HCT116 (cell line): ENCODE measurements at regions not wholly inside any gene's neighbourhood (a gene's known extent, or its start where the extent isn't known, plus 50 kb on each side); places are given as distances from the start of the nearest gene placed in this dataset.
"Not testable (repeated sequence)": the region's sequence is repeated elsewhere in the genome, so short reads cannot be mapped to it uniquely, and the experiment has no call there.

Experiments used
- ATAC-seq: fragments of 200-7000 bp; cut with Tn5 transposase; 2 replicates; pipeline ENCODE4 v1.9.1; 2020; ENCODE audit warnings: mild to moderate bottlenecking, moderate library complexity
- BruUV-seq: library from RNA; stranded (reverse); fragments of 400-500 nt; replicated peaks from 2 replicates; lab custom pipeline; 2021; lab: Mats Ljungman, UMichigan
- CTCF ChIA-PET: fragments of 300-600 bp; sonication (Branson Sonifier 250); formaldehyde crosslinking; loops from one replicate; lab custom pipeline; 2021; ENCODE audit warnings: antibody characterized with exemption; lab: Charles Lee
- POLR2A ChIA-PET: fragments of 300-600, 350-600 bp; sonication (Branson Sonifier 250); formaldehyde crosslinking; loops from one replicate; lab custom pipeline; 2021; ENCODE audit warnings: antibody characterized with exemption; lab: Charles Lee
- RAD21 ChIA-PET, 2 experiments: fragments of 300-600 bp; sonication (Branson Sonifier 250); formaldehyde crosslinking; loops; one replicate each; lab custom pipeline; 2023; ENCODE audit warnings: low total read pairs in 2 of 2; ENCODE audit not compliant: uncharacterized antibody in 2 of 2, unreplicated experiment in 2 of 2, low non-redundant PET in 1 of 2; lab: Charles Lee
- DNase-seq: peaks from one replicate; pipeline ENCODE4 v3.0.0-alpha.2; 2010; ENCODE audit warnings: low read depth, low spot score
- H2AFZ ChIP-seq: fragments of 200-600 bp; shearing (Covaris generic), sonication (generic); 2 replicates; pipeline ENCODE4 v1.6.1; 2017; ENCODE audit warnings: low read depth, mixed run types, mixed read lengths, antibody characterized with exemption, low read length; ENCODE audit not compliant: poor library complexity, severe bottlenecking
- H3K27ac ChIP-seq: 2 replicates; pipeline ENCODE4 v1.5.1; 2012; ENCODE audit warnings: low read depth, low read length
- H3K27me3 ChIP-seq: fragments of 200-600 bp; sonication (generic); 2 replicates; pipeline ENCODE4 v1.6.1; 2016; ENCODE audit warnings: mixed run types, low read length, mixed read lengths; ENCODE audit not compliant: insufficient read depth
- H3K36me3 ChIP-seq, 2 experiments: fragments of 200-500 bp in 1 of 2; fragments of 200-600 bp in 1 of 2; sonication (Bioruptor generic) in 1 of 2; sonication (generic) in 1 of 2; 2 replicates each; pipeline versions ENCODE4 v1.5.1 to v1.6.1; 2014 to 2016; ENCODE audit warnings: low read length in 2 of 2, inconsistent platforms in 1 of 2, mixed read lengths in 1 of 2, mixed run types in 1 of 2; ENCODE audit not compliant: insufficient read depth in 2 of 2, control insufficient read depth in 1 of 2
- H3K4me1 ChIP-seq, 2 experiments: fragments of 200-600 bp in 1 of 2; sonication (generic) in 1 of 2; 2 replicates each; pipeline versions ENCODE4 v1.5.1 to v1.6.1; 2012 to 2017; ENCODE audit warnings: low read length in 2 of 2, inconsistent platforms in 1 of 2, mild to moderate bottlenecking in 1 of 2, mixed read lengths in 1 of 2, mixed run types in 1 of 2, moderate library complexity in 1 of 2; ENCODE audit not compliant: insufficient read depth in 2 of 2, control insufficient read depth in 1 of 2
- H3K4me2 ChIP-seq: fragments of 200-600 bp; sonication (generic); 2 replicates; pipeline ENCODE4 v1.6.1; 2017; ENCODE audit warnings: mixed run types, low read length, mixed read lengths
- H3K4me3 ChIP-seq, 2 experiments: fragments of 200-600 bp in 1 of 2; sonication (generic) in 1 of 2; replicated peaks in 1 of 2; 2 replicates each; pipeline ENCODE4 v1.5.1; 2011 to 2016; ENCODE audit warnings: low read length in 2 of 2, control low read depth in 1 of 2, low read depth in 1 of 2, mild to moderate bottlenecking in 1 of 2, mixed read lengths in 1 of 2, mixed run types in 1 of 2
- H3K79me2 ChIP-seq: fragments of 200-600 bp; sonication (generic); 2 replicates; pipeline ENCODE4 v1.6.1; 2017; ENCODE audit warnings: mild to moderate bottlenecking, mixed run types, low read length, moderate library complexity, mixed read lengths; ENCODE audit not compliant: insufficient read depth
- H3K9ac ChIP-seq: fragments of 200-600 bp; sonication (generic); 2 replicates; pipeline ENCODE4 v1.6.1; 2016; ENCODE audit warnings: low read length, mixed read lengths
- H3K9me2 ChIP-seq: fragments of 200-600 bp; sonication (generic), shearing (Covaris generic); 2 replicates; pipeline ENCODE4 v1.6.1; 2017; ENCODE audit warnings: mixed run types, mild to moderate bottlenecking, moderate library complexity; ENCODE audit not compliant: insufficient read depth
- H3K9me3 ChIP-seq, 2 experiments: fragments of 200-500 bp in 1 of 2; fragments of 200-600 bp in 1 of 2; sonication (Bioruptor generic) in 1 of 2; sonication (generic) in 1 of 2; 2 replicates each; pipeline ENCODE4 v1.6.1; 2014 to 2017; ENCODE audit warnings: low read length in 2 of 2, mixed read lengths in 2 of 2, inconsistent platforms in 1 of 2, low read depth in 1 of 2, mild to moderate bottlenecking in 1 of 2, mixed run types in 1 of 2, moderate library complexity in 1 of 2; ENCODE audit not compliant: control insufficient read depth in 1 of 2, insufficient read depth in 1 of 2
- H4K20me1 ChIP-seq: fragments of 200-600 bp; sonication (generic), shearing (Covaris generic); 2 replicates; pipeline ENCODE4 v1.6.1; 2017; ENCODE audit warnings: mixed run types, mild to moderate bottlenecking, moderate library complexity; ENCODE audit not compliant: insufficient read depth
- CEBPB ChIP-seq: IDR thresholded peaks from 2 replicates; pipeline ENCODE4 v1.6.1; 2012; ENCODE audit warnings: low read depth
- ELF1 ChIP-seq: IDR thresholded peaks from 2 replicates; pipeline ENCODE4 v1.6.1; 2012; ENCODE audit warnings: low read depth, borderline replicate concordance
- EZH2 ChIP-seq: fragments of 200-600 bp; sonication (generic); IDR thresholded peaks from 2 replicates; pipeline ENCODE4 v1.6.1; 2017; ENCODE audit warnings: antibody characterized with exemption, mixed run types
- EZH2phosphoT487 ChIP-seq: fragments of 200-600 bp; IDR thresholded peaks from 2 replicates; pipeline ENCODE4 v1.6.1; 2018; ENCODE audit warnings: antibody characterized with exemption, borderline replicate concordance
- JUND ChIP-seq: IDR thresholded peaks from 2 replicates; pipeline ENCODE4 v1.6.1; 2012
- SIN3A ChIP-seq: IDR thresholded peaks from 2 replicates; pipeline ENCODE4 v1.6.1; 2012; ENCODE audit warnings: low read depth
- TCF7L2 ChIP-seq: IDR thresholded peaks from 2 replicates; pipeline ENCODE4 v1.7.0; 2011; ENCODE audit warnings: borderline replicate concordance, inconsistent platforms; ENCODE audit not compliant: insufficient read depth, insufficient read length; ENCODE audit errors: extremely low read depth
- ZNF274 ChIP-seq: fragments of 200-500 bp; sonication (Bioruptor generic); IDR thresholded peaks from 2 replicates; pipeline ENCODE4 v1.6.1; 2014; ENCODE audit warnings: mild to moderate bottlenecking, low read depth, low read length, inconsistent platforms
- intact Hi-C: fragments of 100-400 bp; cut with micrococcal nuclease; formaldehyde crosslinking; loops from 2 replicates; pipeline ENCODE4 v1.10.0; 2022
- TF ChIP-seq, protein P1 (sequence below): IDR thresholded peaks from 2 replicates; pipeline ENCODE4 v1.6.1; 2012; ENCODE audit warnings: low read depth
- TF ChIP-seq, protein P2 (sequence below): IDR thresholded peaks from 2 replicates; pipeline ENCODE4 v1.6.1; 2011; ENCODE audit warnings: mild to moderate bottlenecking, low read length, moderate library complexity; ENCODE audit not compliant: insufficient replicate concordance; ENCODE audit errors: extremely low read depth

DNA sequence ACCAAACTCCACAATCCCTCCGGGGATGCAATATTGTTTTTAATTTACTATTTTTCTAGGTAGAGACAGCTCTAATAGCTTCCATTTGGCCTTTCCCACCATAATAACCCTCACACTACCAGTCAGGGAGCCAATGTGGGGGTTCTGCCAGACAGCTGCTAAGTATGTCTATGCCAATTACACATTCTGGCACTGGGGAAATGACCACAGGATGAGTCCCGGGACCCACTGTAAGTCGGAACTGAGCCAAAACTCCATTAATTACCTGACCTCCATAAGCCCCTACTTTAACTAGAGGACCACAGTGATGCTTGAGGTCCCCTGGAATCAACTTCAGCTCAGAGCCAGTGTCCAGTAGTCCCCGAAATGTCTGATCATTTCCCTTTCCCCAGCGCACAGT lies 95.2 kb upstream of the USP25 start:
- CTCF ChIA-PET, ATAC-seq, H3K36me3 ChIP-seq, POLR2A ChIA-PET, H3K4me1 ChIP-seq, H3K4me3 ChIP-seq, H2AFZ ChIP-seq, H3K27me3 ChIP-seq, intact Hi-C loops, H3K79me2 ChIP-seq, H3K9me3 ChIP-seq, DNase-seq, H4K20me1 ChIP-seq, BruUV-seq, H3K9ac ChIP-seq, H3K27ac ChIP-seq, H3K4me2 ChIP-seq, H3K9me2 ChIP-seq, RAD21 ChIA-PET: not testable (repeated sequence)

DNA sequence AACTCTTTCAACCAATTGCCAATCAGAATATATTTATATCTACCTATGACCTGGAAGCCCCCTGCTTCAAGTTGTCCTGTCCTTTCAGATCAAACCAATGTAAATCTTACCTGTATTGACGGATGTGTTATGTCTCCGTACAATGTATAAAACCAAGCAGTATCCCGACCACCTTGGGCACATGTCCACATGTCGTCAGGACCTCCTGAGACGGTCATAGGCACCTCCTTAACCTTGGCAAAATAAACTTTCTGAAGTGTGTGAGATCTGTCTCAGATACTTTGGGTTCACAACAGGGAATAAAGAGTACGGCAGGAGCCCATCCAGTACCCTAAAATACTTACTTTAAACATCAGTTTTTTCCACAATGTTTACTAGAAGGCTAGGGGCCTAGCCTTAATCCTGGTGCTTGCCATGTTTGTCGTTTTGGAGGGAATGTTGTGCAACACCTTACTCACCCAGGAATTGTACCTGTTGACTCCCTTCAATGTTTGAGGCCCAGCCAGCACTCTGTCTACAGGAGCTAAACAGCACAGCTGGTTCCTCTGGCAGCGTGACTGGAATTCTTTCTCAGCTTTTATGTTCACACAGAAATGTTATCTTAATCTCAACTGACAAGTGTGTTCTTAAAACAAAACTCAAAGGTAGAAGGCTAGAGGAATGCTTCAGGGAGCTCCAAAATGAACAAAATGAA lies 90.8 kb upstream of the USP25 start:
- TF ChIP-seq, protein P1, sequence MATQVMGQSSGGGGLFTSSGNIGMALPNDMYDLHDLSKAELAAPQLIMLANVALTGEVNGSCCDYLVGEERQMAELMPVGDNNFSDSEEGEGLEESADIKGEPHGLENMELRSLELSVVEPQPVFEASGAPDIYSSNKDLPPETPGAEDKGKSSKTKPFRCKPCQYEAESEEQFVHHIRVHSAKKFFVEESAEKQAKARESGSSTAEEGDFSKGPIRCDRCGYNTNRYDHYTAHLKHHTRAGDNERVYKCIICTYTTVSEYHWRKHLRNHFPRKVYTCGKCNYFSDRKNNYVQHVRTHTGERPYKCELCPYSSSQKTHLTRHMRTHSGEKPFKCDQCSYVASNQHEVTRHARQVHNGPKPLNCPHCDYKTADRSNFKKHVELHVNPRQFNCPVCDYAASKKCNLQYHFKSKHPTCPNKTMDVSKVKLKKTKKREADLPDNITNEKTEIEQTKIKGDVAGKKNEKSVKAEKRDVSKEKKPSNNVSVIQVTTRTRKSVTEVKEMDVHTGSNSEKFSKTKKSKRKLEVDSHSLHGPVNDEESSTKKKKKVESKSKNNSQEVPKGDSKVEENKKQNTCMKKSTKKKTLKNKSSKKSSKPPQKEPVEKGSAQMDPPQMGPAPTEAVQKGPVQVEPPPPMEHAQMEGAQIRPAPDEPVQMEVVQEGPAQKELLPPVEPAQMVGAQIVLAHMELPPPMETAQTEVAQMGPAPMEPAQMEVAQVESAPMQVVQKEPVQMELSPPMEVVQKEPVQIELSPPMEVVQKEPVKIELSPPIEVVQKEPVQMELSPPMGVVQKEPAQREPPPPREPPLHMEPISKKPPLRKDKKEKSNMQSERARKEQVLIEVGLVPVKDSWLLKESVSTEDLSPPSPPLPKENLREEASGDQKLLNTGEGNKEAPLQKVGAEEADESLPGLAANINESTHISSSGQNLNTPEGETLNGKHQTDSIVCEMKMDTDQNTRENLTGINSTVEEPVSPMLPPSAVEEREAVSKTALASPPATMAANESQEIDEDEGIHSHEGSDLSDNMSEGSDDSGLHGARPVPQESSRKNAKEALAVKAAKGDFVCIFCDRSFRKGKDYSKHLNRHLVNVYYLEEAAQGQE: no peak
- no peak for TF ChIP-seq EZH2
- TF ChIP-seq EZH2phosphoT487: no peak
- no peak for TF ChIP-seq JUND
- TF ChIP-seq SIN3A: no peak
- TF ChIP-seq TCF7L2: no peak
- TF ChIP-seq, protein P2, sequence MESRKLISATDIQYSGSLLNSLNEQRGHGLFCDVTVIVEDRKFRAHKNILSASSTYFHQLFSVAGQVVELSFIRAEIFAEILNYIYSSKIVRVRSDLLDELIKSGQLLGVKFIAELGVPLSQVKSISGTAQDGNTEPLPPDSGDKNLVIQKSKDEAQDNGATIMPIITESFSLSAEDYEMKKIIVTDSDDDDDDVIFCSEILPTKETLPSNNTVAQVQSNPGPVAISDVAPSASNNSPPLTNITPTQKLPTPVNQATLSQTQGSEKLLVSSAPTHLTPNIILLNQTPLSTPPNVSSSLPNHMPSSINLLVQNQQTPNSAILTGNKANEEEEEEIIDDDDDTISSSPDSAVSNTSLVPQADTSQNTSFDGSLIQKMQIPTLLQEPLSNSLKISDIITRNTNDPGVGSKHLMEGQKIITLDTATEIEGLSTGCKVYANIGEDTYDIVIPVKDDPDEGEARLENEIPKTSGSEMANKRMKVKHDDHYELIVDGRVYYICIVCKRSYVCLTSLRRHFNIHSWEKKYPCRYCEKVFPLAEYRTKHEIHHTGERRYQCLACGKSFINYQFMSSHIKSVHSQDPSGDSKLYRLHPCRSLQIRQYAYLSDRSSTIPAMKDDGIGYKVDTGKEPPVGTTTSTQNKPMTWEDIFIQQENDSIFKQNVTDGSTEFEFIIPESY: no peak
- no peak for TF ChIP-seq ELF1
- no peak for TF ChIP-seq ZNF274
- TF ChIP-seq CEBPB: no peak
- no peaks in the 10 kb centered on the region for H3K27me3 ChIP-seq
- H3K27ac ChIP-seq: no peak overlapping the region
- no peak overlapping the region for H2AFZ ChIP-seq
- ATAC-seq (no peak), DNase-seq (no peak)
- no peaks in the 10 kb centered on the region for H3K9me2 ChIP-seq
- H3K4me3 ChIP-seq: no peak overlapping the region
- no peaks in the 10 kb centered on the region for H4K20me1 ChIP-seq
- no TSS peak for BruUV-seq
- RAD21 ChIA-PET: no interaction called here
- CTCF ChIA-PET: no interaction called here
- POLR2A ChIA-PET: no interaction called here
- no peaks in the 10 kb centered on the region for H3K9me3 ChIP-seq
- no peak overlapping the region for H3K9ac ChIP-seq
- no peaks in the 10 kb centered on the region for H3K36me3 ChIP-seq
- H3K79me2 ChIP-seq: no peaks in the 10 kb centered on the region
- H3K4me1 ChIP-seq: no peaks in the 10 kb centered on the region
- no peak overlapping the region for H3K4me2 ChIP-seq
- intact Hi-C loops: no loop called here
